Right renal pelvis (tissue), 4 donors: ENCODE measurements at regions not wholly inside any gene's neighbourhood (a gene's known extent, or its start where the extent isn't known, plus 50 kb on each side); places are given as distances from the start of the nearest gene placed in this dataset.
"Not testable (repeated sequence)": the region's sequence is repeated elsewhere in the genome, so short reads cannot be mapped to it uniquely, and the experiment has no call there.

Experiments
- DNase-seq, 4 donors: peaks; one replicate each; pipeline ENCODE4 v3.0.0-alpha.2; 2013; ENCODE audit warnings: low read depth in 4 of 4, low spot score in 3 of 4, missing footprints in 1 of 4

- DNase-seq = no peak
Measured at GRCh38 chr2:53498210-53498609, 269.4 kb upstream of the CHAC2 start.

GRCh38 chr2:53497020-53497419 is 270.6 kb upstream of the CHAC2 start:
- no peak for DNase-seq

- DNase-seq = no peak
Measured at GRCh38 chr2:53493210-53493609, 274.4 kb upstream of the CHAC2 start.

- no peak for DNase-seq
Measured at GRCh38 chr2:53490659-53491058, 276.9 kb upstream of the CHAC2 start.

GRCh38 chr2:53486185-53486899 is 281.3 kb upstream of the CHAC2 start:
- not testable (repeated sequence) for DNase-seq

- no peak for DNase-seq
Measured at GRCh38 chr2:53485021-53485728, 282.4 kb upstream of the CHAC2 start.

- no peak for DNase-seq
Measured at GRCh38 chr2:53484531-53484930, 283.1 kb upstream of the CHAC2 start.

- no peak for DNase-seq
Measured at GRCh38 chr2:53477517-53477916, 290.1 kb upstream of the CHAC2 start.

- no peak for DNase-seq
Measured at GRCh38 chr2:53476834-53477233, 290.8 kb upstream of the CHAC2 start.

- DNase-seq = no peak
Measured at GRCh38 chr2:53475766-53476165, 291.8 kb upstream of the CHAC2 start.

- DNase-seq = no peak
Measured at GRCh38 chr2:53475321-53475720, 292.3 kb upstream of the CHAC2 start.

GRCh38 chr2:53474914-53475313 is 292.7 kb upstream of the CHAC2 start:
- DNase-seq = no peak

- no peak for DNase-seq
Measured at GRCh38 chr2:53473775-53474311, 293.8 kb upstream of the CHAC2 start.

GRCh38 chr2:53473236-53473635 is 294.4 kb upstream of the CHAC2 start:
- DNase-seq = no peak

- no peak for DNase-seq
Measured at GRCh38 chr2:53467467-53468180, 300.0 kb upstream of the CHAC2 start.

- DNase-seq = no peak
Measured at GRCh38 chr2:53463806-53464726, 303.5 kb upstream of the CHAC2 start.

- no peak for DNase-seq
Measured at GRCh38 chr2:53460937-53461336, 306.7 kb upstream of the CHAC2 start.

- no peak for DNase-seq
Measured at GRCh38 chr2:53460347-53460746, 307.3 kb upstream of the CHAC2 start.

GRCh38 chr2:53455094-53455493 is 312.5 kb upstream of the CHAC2 start:
- no peak for DNase-seq
